A673 (cell line): ENCODE measurements at regions not wholly inside any gene's neighbourhood (a gene's known extent, or its start where the extent isn't known, plus 50 kb on each side); places are given as distances from the start of the nearest gene placed in this dataset.
"Not testable (repeated sequence)": the region's sequence is repeated elsewhere in the genome, so short reads cannot be mapped to it uniquely, and the experiment has no call there.

Source experiments
- CTCF ChIP-seq: fragments of 300-800, 200-600 bp; sonication (generic); conservative IDR thresholded peaks from 2 replicates; pipeline ENCODE4 v1.5.1; 2017; ENCODE audit warnings: low read depth, mild to moderate bottlenecking, antibody characterized with exemption, low read length, moderate library complexity, mixed read lengths
- EZH2 ChIP-seq: fragments of 200-600 bp; sonication (generic); IDR thresholded peaks from 2 replicates; pipeline ENCODE4 v1.6.1; 2017; ENCODE audit warnings: borderline replicate concordance, low read depth, mild to moderate bottlenecking, mixed read lengths, antibody characterized with exemption, low read length; ENCODE audit not compliant: poor library complexity, severe bottlenecking

GRCh38 chr4:9096330-9096729 is 73.9 kb upstream of the FAM90A26 start:
- TF ChIP-seq CTCF, EZH2: not testable (repeated sequence)
